ENCODE measurements at regions not wholly inside any gene's neighbourhood (a gene's known extent, or its start where the extent isn't known, plus 50 kb on each side); places are given as distances from the start of the nearest gene placed in this dataset.

- H3K27me3 ChIP-seq (ENCODE audit: control insufficient read depth in 5 of 5, insufficient read depth in 4 of 5, low read length in 5 of 5) = peaks cover 0 to 3% (median 0%) of the 10 kb centered on the region in 5 donors
- H3K36me3 ChIP-seq (ENCODE audit: control insufficient read depth in 5 of 5, insufficient read depth in 5 of 5, low read length in 5 of 5) = no peaks in the 10 kb centered on the region
- H3K4me3 ChIP-seq (ENCODE audit: low read depth in 1 of 5, low read length in 5 of 5) = peak overlapping the region in 4 of 5 donors; percentile 8 to 41 (median 21)
- H3K27ac ChIP-seq (ENCODE audit: low read depth, low read length) = peak overlapping the region; percentile 96
- peak overlapping the region; percentile 41 to 73 (median 67) for H3K9ac ChIP-seq (ENCODE audit: low read length in 5 of 5)
- H3K9me3 ChIP-seq (ENCODE audit: control insufficient read depth in 5 of 5, low read length in 5 of 5) = no peaks in the 10 kb centered on the region
- peaks cover 37 to 95% (median 89%) of the 10 kb centered on the region in 5 donors for H3K4me1 ChIP-seq (ENCODE audit: control insufficient read depth in 5 of 5, insufficient read depth in 5 of 5, low read length in 5 of 5)
Measured at GRCh38 chr12:124681779-124682391, 114.5 kb upstream of the NCOR2 start.

- H3K4me1 ChIP-seq (ENCODE audit: control insufficient read depth in 5 of 5, insufficient read depth in 5 of 5, low read length in 5 of 5) = peaks cover 40 to 95% (median 93%) of the 10 kb centered on the region in 5 donors
- H3K27ac ChIP-seq (ENCODE audit: low read depth, low read length) = peak overlapping the region; percentile 96
- H3K4me3 ChIP-seq (ENCODE audit: low read depth in 1 of 5, low read length in 5 of 5) = peak overlapping the region in 3 of 5 donors; percentile 8 to 41 (median 17)
- H3K9me3 ChIP-seq (ENCODE audit: control insufficient read depth in 5 of 5, low read length in 5 of 5) = no peaks in the 10 kb centered on the region
- H3K36me3 ChIP-seq (ENCODE audit: control insufficient read depth in 5 of 5, insufficient read depth in 5 of 5, low read length in 5 of 5) = no peaks in the 10 kb centered on the region
- H3K9ac ChIP-seq (ENCODE audit: low read length in 5 of 5) = peak overlapping the region; percentile 51 to 73 (median 67)
- peaks cover 0 to 1% (median 0%) of the 10 kb centered on the region in 5 donors for H3K27me3 ChIP-seq (ENCODE audit: control insufficient read depth in 5 of 5, insufficient read depth in 4 of 5, low read length in 5 of 5)
Measured at GRCh38 chr12:124680863-124681778, 113.7 kb upstream of the NCOR2 start.

GRCh38 chr12:124679533-124680371 lies 112.3 kb upstream of the NCOR2 start:
- no peaks in the 10 kb centered on the region for H3K27me3 ChIP-seq (ENCODE audit: control insufficient read depth in 5 of 5, insufficient read depth in 4 of 5, low read length in 5 of 5)
- H3K9me3 ChIP-seq (ENCODE audit: control insufficient read depth in 5 of 5, low read length in 5 of 5) = no peaks in the 10 kb centered on the region
- peak overlapping the region in 2 of 5 donors; percentile 8 to 60 for H3K9ac ChIP-seq (ENCODE audit: low read length in 5 of 5)
- H3K36me3 ChIP-seq (ENCODE audit: control insufficient read depth in 5 of 5, insufficient read depth in 5 of 5, low read length in 5 of 5) = no peaks in the 10 kb centered on the region
- H3K27ac ChIP-seq (ENCODE audit: low read depth, low read length) = peak overlapping the region; percentile 96
- no peak overlapping the region for H3K4me3 ChIP-seq (ENCODE audit: low read depth in 1 of 5, low read length in 5 of 5)
- H3K4me1 ChIP-seq (ENCODE audit: control insufficient read depth in 5 of 5, insufficient read depth in 5 of 5, low read length in 5 of 5) = peaks cover 30 to 91% (median 87%) of the 10 kb centered on the region in 5 donors

- H3K4me3 ChIP-seq (ENCODE audit: low read depth in 1 of 5, low read length in 5 of 5) = no peak overlapping the region
- H3K27me3 ChIP-seq (ENCODE audit: control insufficient read depth in 5 of 5, insufficient read depth in 4 of 5, low read length in 5 of 5) = no peaks in the 10 kb centered on the region
- peak overlapping the region; percentile 96 for H3K27ac ChIP-seq (ENCODE audit: low read depth, low read length)
- H3K4me1 ChIP-seq (ENCODE audit: control insufficient read depth in 5 of 5, insufficient read depth in 5 of 5, low read length in 5 of 5) = peaks cover 25 to 86% (median 80%) of the 10 kb centered on the region in 5 donors
- H3K9me3 ChIP-seq (ENCODE audit: control insufficient read depth in 5 of 5, low read length in 5 of 5) = no peaks in the 10 kb centered on the region
- H3K9ac ChIP-seq (ENCODE audit: low read length in 5 of 5) = peak overlapping the region in 2 of 5 donors; percentile 35 to 60
- H3K36me3 ChIP-seq (ENCODE audit: control insufficient read depth in 5 of 5, insufficient read depth in 5 of 5, low read length in 5 of 5) = no peaks in the 10 kb centered on the region
Measured at GRCh38 chr12:124679047-124679446, 111.6 kb upstream of the NCOR2 start.

GRCh38 chr12:124678421-124678893 lies 111.0 kb upstream of the NCOR2 start:
- H3K27me3 ChIP-seq (ENCODE audit: control insufficient read depth in 5 of 5, insufficient read depth in 4 of 5, low read length in 5 of 5) = no peaks in the 10 kb centered on the region
- H3K4me1 ChIP-seq (ENCODE audit: control insufficient read depth in 5 of 5, insufficient read depth in 5 of 5, low read length in 5 of 5) = peaks cover 25 to 84% (median 78%) of the 10 kb centered on the region in 5 donors
- H3K9ac ChIP-seq (ENCODE audit: low read length in 5 of 5) = peak overlapping the region in 1 of 5 donors; percentile 35
- H3K9me3 ChIP-seq (ENCODE audit: control insufficient read depth in 5 of 5, low read length in 5 of 5) = no peaks in the 10 kb centered on the region
- no peaks in the 10 kb centered on the region for H3K36me3 ChIP-seq (ENCODE audit: control insufficient read depth in 5 of 5, insufficient read depth in 5 of 5, low read length in 5 of 5)
- no peak overlapping the region for H3K4me3 ChIP-seq (ENCODE audit: low read depth in 1 of 5, low read length in 5 of 5)
- no peak overlapping the region for H3K27ac ChIP-seq (ENCODE audit: low read depth, low read length)

- peaks cover 25 to 77% (median 71%) of the 10 kb centered on the region in 5 donors for H3K4me1 ChIP-seq (ENCODE audit: control insufficient read depth in 5 of 5, insufficient read depth in 5 of 5, low read length in 5 of 5)
- H3K4me3 ChIP-seq (ENCODE audit: low read depth in 1 of 5, low read length in 5 of 5) = no peak overlapping the region
- H3K9ac ChIP-seq (ENCODE audit: low read length in 5 of 5) = no peak overlapping the region
- H3K36me3 ChIP-seq (ENCODE audit: control insufficient read depth in 5 of 5, insufficient read depth in 5 of 5, low read length in 5 of 5) = no peaks in the 10 kb centered on the region
- H3K27me3 ChIP-seq (ENCODE audit: control insufficient read depth in 5 of 5, insufficient read depth in 4 of 5, low read length in 5 of 5) = no peaks in the 10 kb centered on the region
- H3K9me3 ChIP-seq (ENCODE audit: control insufficient read depth in 5 of 5, low read length in 5 of 5) = no peaks in the 10 kb centered on the region
- H3K27ac ChIP-seq (ENCODE audit: low read depth, low read length) = no peak overlapping the region
Measured at GRCh38 chr12:124677552-124678356, 110.3 kb upstream of the NCOR2 start.

- Histone ChIP-seq H3K27ac (ENCODE audit: low read depth, low read length) (peak overlapping the region; percentile 61), H3K9ac (ENCODE audit: low read length in 5 of 5) (no peak overlapping the region), H3K9me3 (ENCODE audit: control insufficient read depth in 5 of 5, low read length in 5 of 5) (no peaks in the 10 kb centered on the region), H3K27me3 (ENCODE audit: control insufficient read depth in 5 of 5, insufficient read depth in 4 of 5, low read length in 5 of 5) (no peaks in the 10 kb centered on the region), H3K4me3 (ENCODE audit: low read depth in 1 of 5, low read length in 5 of 5) (peak overlapping the region in 3 of 5 donors; percentile 2 to 37 (median 5)), H3K4me1 (ENCODE audit: control insufficient read depth in 5 of 5, insufficient read depth in 5 of 5, low read length in 5 of 5) (peaks cover 18 to 69% (median 62%) of the 10 kb centered on the region in 5 donors), H3K36me3 (ENCODE audit: control insufficient read depth in 5 of 5, insufficient read depth in 5 of 5, low read length in 5 of 5) (no peaks in the 10 kb centered on the region)
Measured at GRCh38 chr12:124676714-124677462, 109.5 kb upstream of the NCOR2 start.

- H3K4me1 ChIP-seq (ENCODE audit: control insufficient read depth in 5 of 5, insufficient read depth in 5 of 5, low read length in 5 of 5) = peaks cover 12 to 61% (median 54%) of the 10 kb centered on the region in 5 donors
- no peaks in the 10 kb centered on the region for H3K27me3 ChIP-seq (ENCODE audit: control insufficient read depth in 5 of 5, insufficient read depth in 4 of 5, low read length in 5 of 5)
- H3K27ac ChIP-seq (ENCODE audit: low read depth, low read length) = peak overlapping the region; percentile 61
- no peaks in the 10 kb centered on the region for H3K9me3 ChIP-seq (ENCODE audit: control insufficient read depth in 5 of 5, low read length in 5 of 5)
- peak overlapping the region in 3 of 5 donors; percentile 28 to 48 (median 45) for H3K9ac ChIP-seq (ENCODE audit: low read length in 5 of 5)
- H3K4me3 ChIP-seq (ENCODE audit: low read depth in 1 of 5, low read length in 5 of 5) = peak overlapping the region in 3 of 5 donors; percentile 2 to 37 (median 5)
- H3K36me3 ChIP-seq (ENCODE audit: control insufficient read depth in 5 of 5, insufficient read depth in 5 of 5, low read length in 5 of 5) = no peaks in the 10 kb centered on the region
Measured at GRCh38 chr12:124675881-124676713, 108.7 kb upstream of the NCOR2 start.
